ENCODE measurements at regions not wholly inside any gene's neighbourhood (a gene's known extent, or its start where the extent isn't known, plus 50 kb on each side); places are given as distances from the start of the nearest gene placed in this dataset.
"Not testable (repeated sequence)": the region's sequence is repeated elsewhere in the genome, so short reads cannot be mapped to it uniquely, and the experiment has no call there.

DNA sequence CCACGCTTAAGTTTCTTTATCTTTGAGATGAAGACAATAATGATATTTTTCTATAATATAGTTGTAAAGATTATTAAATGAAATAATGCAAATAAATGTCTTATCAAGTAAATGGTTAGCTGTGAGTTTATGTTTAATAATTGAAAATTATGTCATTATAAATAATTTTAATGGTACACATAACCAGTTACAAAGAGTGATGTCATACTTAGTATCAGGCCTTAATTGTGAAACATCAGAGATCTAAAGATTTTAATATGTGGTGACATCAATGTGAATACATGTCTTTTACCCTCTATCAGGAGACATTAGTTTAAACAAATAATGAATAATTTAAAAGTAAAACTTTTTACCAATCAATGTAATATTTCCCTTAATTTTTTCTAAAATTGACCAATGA is 63.8 kb upstream of the P2RY1 start:
- Mint-ChIP-seq H3K27ac (no peak overlapping the region), H3K9me3 (no peaks in the 10 kb centered on the region), H3K4me3 (no peak overlapping the region), H3K4me1 (no peaks in the 10 kb centered on the region), H3K27me3 (no peaks in the 10 kb centered on the region), H3K36me3 (ENCODE audit: low read depth) (no peaks in the 10 kb centered on the region)
- ChIA-PET POLR2A (no interaction called here), CTCF (no interaction called here)
- no peak for DNase-seq

DNA sequence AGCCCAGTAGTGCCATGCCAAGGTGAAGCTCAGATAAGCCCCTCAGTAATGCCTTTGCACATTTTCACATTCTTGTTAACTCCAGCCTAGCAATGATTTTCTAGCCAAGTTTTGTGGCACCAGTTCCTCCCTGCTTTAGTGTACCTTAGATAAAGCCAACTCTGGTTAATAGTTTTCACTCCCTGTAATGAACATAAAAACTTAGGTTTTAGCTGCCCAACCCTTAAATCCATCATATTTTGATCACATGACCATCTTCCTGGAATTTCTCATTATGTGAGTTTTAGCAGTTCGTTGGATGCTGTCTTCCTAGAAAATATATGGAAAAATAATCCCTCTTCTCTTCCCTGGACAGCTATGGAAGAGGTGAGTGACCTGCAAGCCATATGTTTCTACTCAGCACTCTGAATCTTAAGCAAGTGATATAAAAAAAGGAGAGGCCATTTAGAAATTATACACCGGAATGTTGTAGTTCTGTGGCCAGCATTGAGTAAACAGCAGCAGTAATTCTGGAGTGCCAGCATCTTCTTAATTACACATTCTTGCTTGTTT is 62.2 kb upstream of the P2RY1 start:
- H3K27me3 Mint-ChIP-seq, result no peaks in the 10 kb centered on the region
- no peak for DNase-seq
- H3K4me1 Mint-ChIP-seq, result no peaks in the 10 kb centered on the region
- ChIA-PET CTCF (no interaction called here), POLR2A (no interaction called here)
- H3K9me3 Mint-ChIP-seq, result no peaks in the 10 kb centered on the region
- no peak overlapping the region for H3K4me3 Mint-ChIP-seq
- H3K36me3 Mint-ChIP-seq (ENCODE audit: low read depth), result no peaks in the 10 kb centered on the region
- H3K27ac Mint-ChIP-seq, result no peak overlapping the region

DNA sequence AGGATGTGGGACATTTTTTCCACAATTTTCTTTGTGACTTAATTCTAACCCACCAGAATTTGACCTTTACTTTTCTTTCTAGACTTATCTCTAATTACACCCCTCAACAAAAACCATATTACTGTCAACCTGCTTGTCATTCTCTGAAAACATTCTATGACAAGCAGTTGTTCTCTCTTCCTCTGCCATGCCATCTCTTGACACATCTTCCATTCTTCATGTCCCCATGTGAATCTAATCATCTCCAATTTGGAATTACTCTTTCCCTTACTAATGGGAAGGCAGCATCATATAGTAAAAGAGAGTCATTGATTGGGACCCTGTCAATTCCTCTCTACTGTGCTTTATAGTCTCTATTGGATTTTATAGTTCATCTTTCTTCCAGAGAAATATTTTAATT is 61.3 kb upstream of the P2RY1 start:
- POLR2A ChIA-PET, result no interaction called here
- Mint-ChIP-seq H3K27ac (no peak overlapping the region), H3K27me3 (no peaks in the 10 kb centered on the region), H3K9me3 (no peaks in the 10 kb centered on the region), H3K4me1 (no peaks in the 10 kb centered on the region), H3K4me3 (no peak overlapping the region), H3K36me3 (ENCODE audit: low read depth) (no peaks in the 10 kb centered on the region)
- CTCF ChIA-PET, result no interaction called here
- no peak for DNase-seq

DNA sequence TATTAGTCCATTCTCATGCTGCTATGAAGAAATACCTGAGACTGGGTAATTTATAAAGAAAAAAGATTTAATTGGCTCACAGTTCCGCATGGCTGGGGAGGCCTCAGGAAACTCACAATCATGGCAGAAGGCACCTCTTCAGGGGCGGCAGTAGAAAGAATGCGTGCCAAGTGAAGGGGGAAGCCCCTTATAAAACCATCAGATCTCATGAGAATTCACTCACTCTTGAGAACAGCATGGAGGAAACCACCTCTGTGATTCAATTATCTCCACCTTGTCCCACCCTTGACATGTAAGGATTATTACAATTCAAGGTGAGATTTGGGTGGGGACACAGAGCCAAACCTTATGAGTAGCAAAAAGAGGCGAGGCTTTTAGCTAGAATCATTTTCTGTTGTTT is 60.7 kb upstream of the P2RY1 start:
- H3K9me3 Mint-ChIP-seq; POLR2A ChIA-PET; H3K4me3 Mint-ChIP-seq; DNase-seq; H3K27me3 Mint-ChIP-seq; H3K4me1 Mint-ChIP-seq; CTCF ChIA-PET; H3K27ac Mint-ChIP-seq; H3K36me3 Mint-ChIP-seq (ENCODE audit: low read depth): not testable (repeated sequence)

DNA sequence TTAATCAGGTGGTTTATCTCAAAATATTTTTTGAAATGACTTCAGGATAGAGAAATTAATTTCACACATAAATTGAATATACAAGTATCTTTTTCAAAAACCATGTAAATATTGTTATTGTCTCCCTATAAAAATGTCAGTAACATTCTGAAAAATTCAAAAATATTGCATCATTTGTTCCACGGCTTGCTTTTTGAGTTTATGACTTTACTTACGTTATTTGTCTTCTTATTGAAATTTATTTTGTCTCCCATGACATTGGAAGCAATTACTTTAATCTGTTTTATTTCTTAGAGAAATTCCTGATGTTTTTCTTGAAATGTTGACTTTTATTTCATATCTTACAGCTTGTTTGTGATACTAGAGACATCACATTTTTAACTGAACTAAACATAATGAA is 56.9 kb upstream of the P2RY1 start:
- Mint-ChIP-seq H3K36me3 (ENCODE audit: low read depth) (no peaks in the 10 kb centered on the region), H3K27me3 (no peaks in the 10 kb centered on the region), H3K4me1 (no peaks in the 10 kb centered on the region)

DNA sequence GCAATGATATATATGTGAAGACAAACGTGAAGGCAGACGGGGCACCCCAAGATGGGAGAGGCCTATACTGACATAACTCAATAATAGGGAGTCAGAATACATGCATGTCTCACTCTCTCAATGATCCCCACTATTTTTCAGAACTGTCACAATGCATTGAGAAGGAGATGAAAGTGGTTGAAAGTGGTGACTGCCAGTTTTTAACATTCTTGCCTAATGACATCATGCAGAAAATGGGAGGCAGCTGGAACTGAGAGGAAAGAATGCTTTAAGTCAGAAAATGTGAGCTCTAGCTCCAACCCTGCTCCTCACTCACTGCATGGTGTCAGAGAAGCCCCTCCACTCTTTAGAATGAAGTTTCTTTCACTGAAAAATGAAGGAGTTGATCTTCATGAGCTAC is 55.3 kb upstream of the P2RY1 start:
- Mint-ChIP-seq H3K36me3 (ENCODE audit: low read depth) (no peaks in the 10 kb centered on the region), H3K9me3 (no peaks in the 10 kb centered on the region), H3K27me3 (peaks cover 2% of the 10 kb centered on the region), H3K4me1 (no peaks in the 10 kb centered on the region), H3K4me3 (no peak overlapping the region), H3K27ac (no peak overlapping the region)
- ChIA-PET POLR2A (no interaction called here), CTCF (no interaction called here)
- no peak for DNase-seq

More for the DNA sequence above, 56.9 kb upstream of the P2RY1 start:
- ChIA-PET CTCF (no interaction called here), POLR2A (no interaction called here)
- no peak for DNase-seq
- Mint-ChIP-seq H3K27ac (no peak overlapping the region), H3K9me3 (no peaks in the 10 kb centered on the region), H3K4me3 (no peak overlapping the region)

DNA sequence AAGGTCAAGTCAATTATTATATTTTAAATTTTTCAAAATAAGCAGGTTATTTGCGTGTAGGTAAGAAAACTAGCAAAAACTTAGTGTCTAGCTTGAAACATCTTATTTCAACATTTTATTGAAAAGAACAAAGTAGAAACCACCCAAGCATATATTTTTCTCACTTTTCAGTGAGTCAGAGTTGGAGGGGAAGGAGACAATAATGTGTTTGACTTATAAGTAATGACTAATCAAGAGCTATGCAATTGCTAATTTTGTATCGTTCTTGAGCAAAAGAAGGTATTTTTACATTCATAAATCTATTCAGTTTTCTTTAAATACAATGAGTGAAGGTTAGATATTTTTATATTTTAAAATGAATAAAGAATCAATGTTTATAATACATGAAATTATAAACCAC is 54.4 kb upstream of the P2RY1 start:
- Mint-ChIP-seq H3K36me3 (ENCODE audit: low read depth) (no peaks in the 10 kb centered on the region), H3K27ac (no peak overlapping the region), H3K4me3 (no peak overlapping the region), H3K4me1 (no peaks in the 10 kb centered on the region), H3K9me3 (no peaks in the 10 kb centered on the region), H3K27me3 (peaks cover 2% of the 10 kb centered on the region)
- no peak for DNase-seq
- ChIA-PET POLR2A (no interaction called here), CTCF (no interaction called here)

DNA sequence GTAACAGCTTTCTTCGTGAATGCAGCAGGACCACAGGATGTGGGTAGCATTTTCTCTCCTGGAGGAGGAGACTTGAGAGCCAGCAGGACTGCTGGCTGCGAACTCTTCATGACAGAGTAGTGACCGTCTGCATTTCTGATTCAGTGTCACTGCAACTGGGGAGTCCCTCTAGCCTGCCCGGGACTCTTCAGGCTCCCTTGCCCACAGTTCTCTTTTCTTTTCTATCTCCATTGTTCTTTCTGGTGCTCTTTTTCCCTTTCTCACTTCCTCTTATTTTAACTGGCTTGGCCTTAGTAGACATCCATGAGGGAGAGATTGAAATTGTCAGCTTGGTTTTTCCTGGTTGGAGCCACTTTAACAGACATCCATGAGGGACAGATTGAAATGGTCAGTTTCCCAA is 49.9 kb upstream of the P2RY1 start:
- Mint-ChIP-seq H3K36me3 (ENCODE audit: low read depth) (no peaks in the 10 kb centered on the region), H3K27me3 (peaks cover 2% of the 10 kb centered on the region), H3K27ac (no peak overlapping the region), H3K4me1 (no peaks in the 10 kb centered on the region), H3K9me3 (peaks cover 2% of the 10 kb centered on the region), H3K4me3 (no peak overlapping the region)
- ChIA-PET POLR2A (no interaction called here), CTCF (no interaction called here)
- no peak for DNase-seq

All from activated CD4-positive, alpha-beta T cell treated with anti-CD3 and anti-CD28 coated beads, Interleukin-2, amount 10 ng/mL, durations not matched to agents 7 days and 5 days (primary cell).